Progenitor cell of endocrine pancreas (in vitro differentiated cells): ENCODE measurements at regions not wholly inside any gene's neighbourhood (a gene's known extent, or its start where the extent isn't known, plus 50 kb on each side); places are given as distances from the start of the nearest gene placed in this dataset.

Source experiments
- DNase-seq: peaks from one replicate; pipeline ENCODE4 v3.0.0; 2021; ENCODE audit warnings: low spot score; ENCODE audit not compliant: unreplicated experiment
- H3K27ac Mint-ChIP-seq: 2 replicates; pipeline ENCODE4 v1.8.0; 2021; ENCODE audit warnings: mild to moderate bottlenecking, moderate library complexity, mixed read lengths
- H3K27me3 Mint-ChIP-seq: 2 replicates; pipeline ENCODE4 v1.8.0; 2021; ENCODE audit warnings: mixed read lengths
- H3K36me3 Mint-ChIP-seq: 2 replicates; pipeline ENCODE4 v1.8.0; 2022; ENCODE audit warnings: mixed read lengths; ENCODE audit not compliant: insufficient read depth
- H3K4me1 Mint-ChIP-seq: 2 replicates; pipeline ENCODE4 v1.8.0; 2021; ENCODE audit warnings: low read depth, mixed read lengths
- H3K4me3 Mint-ChIP-seq: 2 replicates; pipeline ENCODE4 v1.8.0; 2021; ENCODE audit warnings: low read depth, mild to moderate bottlenecking, moderate library complexity, mixed read lengths
- H3K9me3 Mint-ChIP-seq: 2 replicates; pipeline ENCODE4 v1.8.0; 2021; ENCODE audit warnings: low read depth, mixed read lengths
- CTCF ChIP-seq: fragments of 200-600 bp; sonication (generic); IDR thresholded peaks from one replicate; pipeline ENCODE4 v1.5.0; 2021; ENCODE audit warnings: antibody characterized with exemption, mild to moderate bottlenecking; ENCODE audit not compliant: unreplicated experiment

GRCh38 chr5:72613515-72613914, 106.3 kb upstream of the ZNF366 start:
- H3K4me1 Mint-ChIP-seq = no peaks in the 10 kb centered on the region
- H3K27ac Mint-ChIP-seq = no peak overlapping the region
- H3K36me3 Mint-ChIP-seq = no peaks in the 10 kb centered on the region
- no peak for TF ChIP-seq CTCF
- H3K4me3 Mint-ChIP-seq = no peak overlapping the region
- peaks cover 6% of the 10 kb centered on the region for H3K27me3 Mint-ChIP-seq
- DNase-seq = no peak
- no peaks in the 10 kb centered on the region for H3K9me3 Mint-ChIP-seq

GRCh38 chr5:72612810-72613209, 105.6 kb upstream of the ZNF366 start:
- H3K4me1 Mint-ChIP-seq = no peaks in the 10 kb centered on the region
- TF ChIP-seq CTCF = no peak
- H3K36me3 Mint-ChIP-seq = no peaks in the 10 kb centered on the region
- no peak overlapping the region for H3K4me3 Mint-ChIP-seq
- H3K27ac Mint-ChIP-seq = no peak overlapping the region
- H3K9me3 Mint-ChIP-seq = no peaks in the 10 kb centered on the region
- peaks cover 10% of the 10 kb centered on the region for H3K27me3 Mint-ChIP-seq
- no peak for DNase-seq

GRCh38 chr5:72611118-72611730, 104.0 kb upstream of the ZNF366 start:
- Mint-ChIP-seq H3K9me3 (no peaks in the 10 kb centered on the region), H3K27ac (no peak overlapping the region), H3K27me3 (peaks cover 15% of the 10 kb centered on the region), H3K4me1 (no peaks in the 10 kb centered on the region), H3K4me3 (no peak overlapping the region), H3K36me3 (no peaks in the 10 kb centered on the region)
- peak; percentile 52 for DNase-seq
- peak; percentile 94 for TF ChIP-seq CTCF

GRCh38 chr5:72608926-72609325, 101.7 kb upstream of the ZNF366 start:
- TF ChIP-seq CTCF = no peak
- H3K4me3 Mint-ChIP-seq = no peak overlapping the region
- H3K27ac Mint-ChIP-seq = no peak overlapping the region
- no peaks in the 10 kb centered on the region for H3K36me3 Mint-ChIP-seq
- no peak for DNase-seq
- H3K9me3 Mint-ChIP-seq = no peaks in the 10 kb centered on the region
- H3K4me1 Mint-ChIP-seq = no peaks in the 10 kb centered on the region
- peaks cover 17% of the 10 kb centered on the region for H3K27me3 Mint-ChIP-seq

- no peaks in the 10 kb centered on the region for H3K36me3 Mint-ChIP-seq
- no peak for TF ChIP-seq CTCF
- H3K4me3 Mint-ChIP-seq = no peak overlapping the region
- H3K4me1 Mint-ChIP-seq = no peaks in the 10 kb centered on the region
- no peak overlapping the region for H3K27ac Mint-ChIP-seq
- no peaks in the 10 kb centered on the region for H3K9me3 Mint-ChIP-seq
- DNase-seq = no peak
- H3K27me3 Mint-ChIP-seq = peaks cover 23% of the 10 kb centered on the region
Measured at GRCh38 chr5:72608297-72608696, 101.1 kb upstream of the ZNF366 start.
